Stimulated activated effector memory CD8-positive, alpha-beta T cell treated with anti-CD3 and anti-CD28 coated beads, Interleukin-12 subunit alpha, Interleukin-12 subunit beta, amount 100 ng/mL, for 72 hours (primary cell): ENCODE measurements at regions not wholly inside any gene's neighbourhood (a gene's known extent, or its start where the extent isn't known, plus 50 kb on each side); places are given as distances from the start of the nearest gene placed in this dataset.

Source experiments
- ATAC-seq: fragments of 150-1000 bp; cut with Tn5 transposase; 2 replicates; pipeline ENCODE4 v1.10.0; 2021
- DNase-seq, 2 donors: peaks; one replicate each; pipeline ENCODE4 v3.0.0; 2021 to 2022; ENCODE audit warnings: low spot score in 2 of 2
- H3K27ac Mint-ChIP-seq: one replicate; pipeline ENCODE4 v1.8.0; 2022; ENCODE audit warnings: mild to moderate bottlenecking, mixed read lengths
- H3K36me3 Mint-ChIP-seq: one replicate; pipeline ENCODE4 v1.8.0; 2022; ENCODE audit warnings: mild to moderate bottlenecking, mixed read lengths
- H3K4me1 Mint-ChIP-seq: one replicate; pipeline ENCODE4 v1.8.0; 2022; ENCODE audit warnings: mixed read lengths
- H3K4me3 Mint-ChIP-seq: one replicate; pipeline ENCODE4 v1.8.0; 2022; ENCODE audit warnings: mild to moderate bottlenecking, mixed read lengths
- H3K9me3 Mint-ChIP-seq: one replicate; pipeline ENCODE4 v1.8.0; 2022; ENCODE audit warnings: mixed read lengths

GRCh38 chr1:13911697-13912619 lies 212.0 kb downstream of the PRDM2 start:
- H3K27ac Mint-ChIP-seq: no peak overlapping the region
- DNase-seq (no peak), ATAC-seq (no peak)
- H3K4me3 Mint-ChIP-seq: no peak overlapping the region
- no peaks in the 10 kb centered on the region for H3K36me3 Mint-ChIP-seq
- H3K4me1 Mint-ChIP-seq: no peaks in the 10 kb centered on the region
- no peaks in the 10 kb centered on the region for H3K9me3 Mint-ChIP-seq

DNA sequence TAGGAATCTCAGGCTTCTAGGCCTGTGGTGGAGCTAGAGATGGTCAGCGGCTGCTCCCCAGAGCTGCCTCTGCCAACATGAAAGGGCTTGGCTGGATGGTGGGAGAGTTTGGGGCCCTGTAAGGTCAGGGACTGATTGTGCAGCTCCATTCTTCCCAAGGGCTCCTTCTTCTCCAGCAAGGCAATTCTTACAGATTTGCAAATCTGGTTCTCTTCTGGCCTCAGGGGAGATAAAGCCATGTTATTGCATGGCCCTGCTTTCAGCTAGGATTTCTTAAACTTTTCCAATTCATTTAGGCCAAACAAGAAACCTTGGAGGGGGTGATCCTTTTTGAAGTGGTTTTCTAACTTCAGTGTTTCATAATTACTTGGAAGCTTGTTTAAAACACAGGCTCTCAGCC lies 213.4 kb downstream of the PRDM2 start:
- no peak overlapping the region for H3K4me3 Mint-ChIP-seq
- no peaks in the 10 kb centered on the region for H3K4me1 Mint-ChIP-seq
- no peaks in the 10 kb centered on the region for H3K36me3 Mint-ChIP-seq
- no peak for DNase-seq
- no peak for ATAC-seq
- H3K27ac Mint-ChIP-seq: no peak overlapping the region
- H3K9me3 Mint-ChIP-seq: no peaks in the 10 kb centered on the region

- Mint-ChIP-seq H3K27ac (no peak overlapping the region), H3K9me3 (no peaks in the 10 kb centered on the region), H3K4me3 (no peak overlapping the region), H3K36me3 (no peaks in the 10 kb centered on the region), H3K4me1 (no peaks in the 10 kb centered on the region)
- ATAC-seq: no peak
- no peak for DNase-seq
Measured at GRCh38 chr1:13916530-13916929, 216.5 kb downstream of the PRDM2 start.

DNA sequence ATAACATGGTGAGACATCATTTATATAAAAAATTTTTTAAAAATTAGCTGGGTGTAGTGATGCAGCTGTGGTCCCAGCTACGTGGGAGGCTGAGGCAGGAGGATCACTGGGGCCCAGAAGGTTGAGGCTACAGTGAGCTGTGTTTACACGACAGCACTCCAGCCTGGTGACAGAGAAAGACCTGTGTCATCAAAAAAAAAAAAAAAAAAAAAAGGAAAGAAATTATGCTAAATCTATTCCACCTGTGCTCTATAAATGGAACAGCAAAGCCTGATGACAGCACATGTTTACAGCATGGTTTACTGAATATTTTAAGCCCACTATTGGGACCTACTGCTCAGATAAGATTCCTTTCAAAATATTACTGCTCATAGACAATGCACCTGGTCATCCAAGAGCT lies 217.6 kb downstream of the PRDM2 start:
- Mint-ChIP-seq H3K36me3 (no peaks in the 10 kb centered on the region), H3K27ac (no peak overlapping the region), H3K4me1 (no peaks in the 10 kb centered on the region), H3K9me3 (no peaks in the 10 kb centered on the region), H3K4me3 (no peak overlapping the region)
- DNase-seq (no peak), ATAC-seq (no peak)

DNA sequence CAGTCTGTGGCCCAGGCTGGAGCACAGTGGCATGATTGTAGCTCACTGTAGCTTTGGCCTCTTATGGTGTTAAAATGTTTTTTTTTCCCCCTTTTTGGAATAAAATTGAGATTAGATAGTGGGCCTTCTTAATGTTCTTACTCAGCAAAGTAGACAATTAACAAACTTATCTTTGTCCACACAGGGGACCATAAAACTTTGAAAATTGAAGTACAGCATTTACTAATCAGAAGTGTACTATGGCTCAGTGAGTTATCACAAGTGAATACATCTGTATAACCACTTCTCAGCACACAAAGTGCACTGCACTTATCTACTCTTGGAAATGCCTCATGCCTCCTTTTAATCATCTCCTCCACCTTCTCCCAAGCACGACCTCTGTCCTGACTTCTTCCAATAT lies 218.9 kb downstream of the PRDM2 start:
- Mint-ChIP-seq H3K4me3 (no peak overlapping the region), H3K4me1 (no peaks in the 10 kb centered on the region), H3K27ac (no peak overlapping the region), H3K9me3 (no peaks in the 10 kb centered on the region), H3K36me3 (no peaks in the 10 kb centered on the region)
- DNase-seq: no peak
- ATAC-seq: no peak

GRCh38 chr1:13921190-13921589 lies 221.2 kb downstream of the PRDM2 start:
- H3K9me3 Mint-ChIP-seq: no peaks in the 10 kb centered on the region
- no peak for ATAC-seq
- no peak for DNase-seq

DNA sequence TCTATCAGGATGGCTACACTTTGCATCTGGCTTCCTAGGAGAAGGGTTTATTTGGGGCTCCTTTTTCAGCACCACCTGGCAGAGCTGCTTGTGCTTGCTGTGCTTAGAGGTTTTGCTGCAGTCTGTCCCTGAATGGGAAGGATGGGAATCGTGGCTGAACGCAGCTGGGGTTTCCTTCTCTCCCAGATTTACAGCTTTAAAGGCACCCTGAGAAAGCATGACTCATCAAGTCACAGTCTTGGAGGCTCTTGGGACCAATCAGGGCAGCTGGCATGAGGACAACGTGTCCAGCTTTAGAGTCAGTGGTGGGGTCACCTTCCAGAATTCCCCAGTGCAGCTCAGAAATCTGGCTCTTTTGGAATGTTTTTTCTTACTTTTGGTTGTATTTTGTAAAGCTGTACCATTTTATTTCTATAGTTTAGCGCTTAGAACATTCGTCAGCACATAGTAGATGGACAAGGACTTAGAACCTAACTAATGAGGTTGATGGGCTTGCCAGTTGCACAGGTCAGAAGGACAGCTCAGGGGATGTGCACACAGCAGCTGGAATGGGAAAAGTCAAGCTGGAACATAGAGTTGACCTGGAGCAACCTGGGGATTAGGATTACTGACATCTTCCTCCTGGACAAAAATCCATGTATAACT lies 222.6 kb downstream of the PRDM2 start:
- Mint-ChIP-seq H3K4me3 (no peak overlapping the region), H3K27ac (no peak overlapping the region), H3K4me1 (no peaks in the 10 kb centered on the region), H3K9me3 (no peaks in the 10 kb centered on the region), H3K36me3 (no peaks in the 10 kb centered on the region)
- DNase-seq: no peak
- no peak for ATAC-seq

More at GRCh38 chr1:13921190-13921589, 221.2 kb downstream of the PRDM2 start:
- no peak overlapping the region for H3K27ac Mint-ChIP-seq
- H3K36me3 Mint-ChIP-seq: no peaks in the 10 kb centered on the region
- no peak overlapping the region for H3K4me3 Mint-ChIP-seq
- no peaks in the 10 kb centered on the region for H3K4me1 Mint-ChIP-seq

- H3K27ac Mint-ChIP-seq: no peak overlapping the region
- DNase-seq (no peak), ATAC-seq (no peak)
Measured at GRCh38 chr1:13926556-13926955, 226.6 kb downstream of the PRDM2 start.

DNA sequence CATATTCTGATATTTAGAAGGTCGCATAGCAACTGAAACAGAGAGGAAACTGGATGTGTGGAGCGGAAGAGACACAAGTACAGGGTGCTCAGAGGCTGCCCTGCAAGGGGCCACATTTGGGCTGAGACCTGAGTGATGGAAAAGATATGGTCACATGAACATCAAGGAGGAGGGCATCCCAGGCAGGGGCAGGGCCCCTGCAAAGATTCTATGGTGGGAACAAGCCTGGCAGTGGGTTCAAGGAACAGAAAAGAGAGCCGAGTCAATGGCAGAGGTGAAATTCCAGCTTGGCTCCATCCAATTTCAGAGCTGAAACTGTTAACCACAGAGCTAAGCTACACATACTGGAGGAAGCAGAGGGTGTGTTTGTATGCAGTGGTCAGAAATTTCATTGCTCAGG lies 227.7 kb downstream of the PRDM2 start:
- H3K27ac Mint-ChIP-seq: no peak overlapping the region
- H3K4me1 Mint-ChIP-seq: no peaks in the 10 kb centered on the region
- ATAC-seq (no peak), DNase-seq (no peak)
- no peaks in the 10 kb centered on the region for H3K36me3 Mint-ChIP-seq
- H3K4me3 Mint-ChIP-seq: no peak overlapping the region
- H3K9me3 Mint-ChIP-seq: no peaks in the 10 kb centered on the region

More at GRCh38 chr1:13926556-13926955, 226.6 kb downstream of the PRDM2 start:
- no peaks in the 10 kb centered on the region for H3K9me3 Mint-ChIP-seq
- H3K36me3 Mint-ChIP-seq: no peaks in the 10 kb centered on the region
- H3K4me3 Mint-ChIP-seq: no peak overlapping the region
- no peaks in the 10 kb centered on the region for H3K4me1 Mint-ChIP-seq

DNA sequence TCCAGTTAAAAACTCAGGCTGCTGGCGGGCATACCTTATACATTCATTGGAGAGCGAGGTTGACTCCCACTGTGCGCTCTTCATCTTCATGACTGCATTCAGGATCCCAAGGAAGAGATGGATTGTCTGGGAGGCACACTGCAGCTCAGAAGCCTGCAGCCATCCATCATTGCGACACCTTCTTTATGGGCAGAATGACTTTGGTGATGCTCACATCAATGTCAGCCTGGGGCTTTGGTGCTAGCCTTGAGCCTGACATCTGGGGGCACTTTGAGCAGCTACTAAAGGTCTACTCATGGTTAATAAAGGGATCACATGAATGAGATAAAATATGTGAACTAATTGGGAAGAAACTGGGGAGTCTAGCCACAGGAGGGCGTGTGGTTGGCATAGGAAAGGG lies 229.3 kb downstream of the PRDM2 start:
- ATAC-seq (no peak), DNase-seq (no peak)
- no peaks in the 10 kb centered on the region for H3K36me3 Mint-ChIP-seq
- no peaks in the 10 kb centered on the region for H3K4me1 Mint-ChIP-seq
- no peak overlapping the region for H3K27ac Mint-ChIP-seq
- H3K4me3 Mint-ChIP-seq: no peak overlapping the region
- H3K9me3 Mint-ChIP-seq: no peaks in the 10 kb centered on the region

DNA sequence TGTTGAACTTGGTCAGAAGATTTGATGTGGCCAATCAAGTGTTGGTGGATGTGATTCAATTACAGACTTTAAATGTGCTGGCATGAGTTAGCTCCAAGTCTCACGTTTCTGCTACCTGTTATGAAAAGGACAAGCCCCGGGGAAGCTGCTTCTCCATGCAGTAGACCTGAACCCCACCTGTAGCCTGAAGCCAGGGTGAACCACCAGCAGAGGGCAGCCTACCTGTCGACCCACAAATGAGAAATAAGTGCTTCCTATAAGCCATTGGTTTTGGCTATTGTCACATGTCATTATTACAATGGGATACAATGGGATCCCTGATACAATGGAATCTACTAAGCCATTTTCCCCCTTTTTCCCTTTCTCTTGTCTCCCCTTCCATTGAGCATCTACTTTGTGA lies 230.2 kb downstream of the PRDM2 start:
- H3K4me3 Mint-ChIP-seq: no peak overlapping the region
- peak in 1 of 2 donors; percentile 52 for DNase-seq
- no peak for ATAC-seq
- H3K9me3 Mint-ChIP-seq: no peaks in the 10 kb centered on the region
- no peaks in the 10 kb centered on the region for H3K4me1 Mint-ChIP-seq
- no peaks in the 10 kb centered on the region for H3K36me3 Mint-ChIP-seq
- H3K27ac Mint-ChIP-seq: no peak overlapping the region

GRCh38 chr1:13931226-13931625 lies 231.2 kb downstream of the PRDM2 start:
- H3K4me3 Mint-ChIP-seq: no peak overlapping the region
- ATAC-seq (no peak), DNase-seq (no peak)
- H3K27ac Mint-ChIP-seq: no peak overlapping the region
- no peaks in the 10 kb centered on the region for H3K9me3 Mint-ChIP-seq
- no peaks in the 10 kb centered on the region for H3K4me1 Mint-ChIP-seq
- H3K36me3 Mint-ChIP-seq: no peaks in the 10 kb centered on the region

GRCh38 chr1:13935336-13935735 lies 235.3 kb downstream of the PRDM2 start:
- Mint-ChIP-seq H3K27ac (no peak overlapping the region), H3K4me1 (no peaks in the 10 kb centered on the region), H3K36me3 (no peaks in the 10 kb centered on the region), H3K4me3 (no peak overlapping the region), H3K9me3 (no peaks in the 10 kb centered on the region)
- ATAC-seq (no peak), DNase-seq (no peak)

- Mint-ChIP-seq H3K4me1 (no peaks in the 10 kb centered on the region), H3K9me3 (peaks cover 6% of the 10 kb centered on the region), H3K4me3 (no peak overlapping the region), H3K36me3 (no peaks in the 10 kb centered on the region), H3K27ac (no peak overlapping the region)
- ATAC-seq: no peak
- no peak for DNase-seq
Measured at GRCh38 chr1:13941315-13941714, 241.3 kb downstream of the PRDM2 start.

DNA sequence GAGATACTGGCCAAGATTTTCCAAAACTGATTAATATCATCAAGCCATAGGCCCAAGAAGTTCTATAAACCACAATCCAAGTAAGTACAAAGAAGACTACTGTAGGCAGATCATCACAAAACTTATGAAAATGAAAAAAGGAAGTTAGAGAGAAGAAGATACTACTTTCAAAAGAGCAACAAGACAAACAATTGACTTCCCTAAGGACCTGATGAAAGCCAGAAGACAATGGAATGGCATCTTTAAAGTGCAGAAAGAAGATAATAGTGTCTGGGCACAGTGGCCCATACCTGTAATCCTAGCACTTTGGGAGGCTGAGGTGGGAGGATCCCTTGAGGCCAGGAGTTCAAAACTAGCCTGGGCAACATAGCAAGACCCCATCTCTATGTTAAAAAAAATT lies 243.1 kb downstream of the PRDM2 start:
- no peak overlapping the region for H3K4me3 Mint-ChIP-seq
- DNase-seq: no peak
- no peaks in the 10 kb centered on the region for H3K4me1 Mint-ChIP-seq
- no peaks in the 10 kb centered on the region for H3K36me3 Mint-ChIP-seq
- H3K9me3 Mint-ChIP-seq: peaks cover 6% of the 10 kb centered on the region
- no peak for ATAC-seq
- no peak overlapping the region for H3K27ac Mint-ChIP-seq

DNA sequence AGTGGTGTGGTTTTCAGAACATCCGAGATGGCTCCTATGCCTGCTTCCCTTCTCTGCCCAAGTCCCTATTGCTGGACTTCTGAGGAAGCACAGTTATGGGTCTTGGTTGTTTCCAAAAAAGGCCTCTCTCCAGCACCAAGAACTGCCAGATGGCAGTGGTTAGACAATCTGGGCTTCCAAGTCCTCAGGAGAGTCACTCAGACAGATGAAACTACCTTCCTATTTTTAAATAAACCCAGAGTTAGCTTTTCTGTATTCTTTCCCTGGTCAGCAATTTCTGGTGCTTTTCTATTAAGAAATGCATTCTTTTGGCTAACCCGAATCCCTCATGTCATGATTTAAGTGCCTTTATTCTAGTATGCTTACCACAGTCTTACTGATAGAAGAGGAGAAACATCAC lies 245.9 kb downstream of the PRDM2 start:
- DNase-seq (no peak), ATAC-seq (no peak)
- peaks cover 6% of the 10 kb centered on the region for H3K9me3 Mint-ChIP-seq
- H3K4me1 Mint-ChIP-seq: no peaks in the 10 kb centered on the region
- H3K36me3 Mint-ChIP-seq: no peaks in the 10 kb centered on the region
- no peak overlapping the region for H3K27ac Mint-ChIP-seq
- no peak overlapping the region for H3K4me3 Mint-ChIP-seq
